ENCODE measurements at regions not wholly inside any gene's neighbourhood (a gene's known extent, or its start where the extent isn't known, plus 50 kb on each side); places are given as distances from the start of the nearest gene placed in this dataset.

DNA sequence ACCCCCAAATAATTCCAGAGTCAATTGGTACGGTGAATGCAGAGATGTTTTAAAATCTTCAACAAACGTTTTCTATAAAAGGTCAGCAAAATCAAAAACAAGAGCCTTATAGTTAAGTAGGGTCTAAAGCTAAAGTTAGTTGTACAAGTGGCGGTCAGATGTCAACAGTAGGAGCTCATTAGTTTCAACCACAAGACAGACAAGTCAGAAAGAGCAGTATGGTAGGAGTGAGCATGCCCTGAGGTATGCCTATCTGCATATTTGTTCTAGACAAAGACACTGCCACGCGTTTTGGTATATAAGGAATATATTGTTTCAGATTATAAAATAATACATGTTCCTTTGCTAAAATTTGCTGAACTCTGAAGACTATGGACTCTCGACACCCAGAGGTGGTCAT, 431.5 kb upstream of the KIF2B start:
- no peak for TF ChIP-seq EP300 (IDR thresholded peaks at IDR 0.05; ENCODE audit: borderline replicate concordance in 1 of 2, low read depth in 1 of 2, low read length in 1 of 2)
- no peak for TF ChIP-seq CHD2 (IDR thresholded peaks at IDR 0.05; ENCODE audit: low read length, partially characterized antibody)
- TF ChIP-seq CTCF (IDR thresholded peaks at IDR 0.05) = no peak
- no peak for TF ChIP-seq EZH2phosphoT487 (IDR thresholded peaks at IDR 0.05; ENCODE audit: borderline replicate concordance, low read depth)
- no peak for TF ChIP-seq TAF1 (IDR thresholded peaks at IDR 0.05; ENCODE audit: borderline replicate concordance, low read depth, low read length)
- TF ChIP-seq RFX5 (IDR thresholded peaks at IDR 0.05; ENCODE audit: low read length) = no peak
- no peak for TF ChIP-seq IRF3 (IDR thresholded peaks at IDR 0.05; ENCODE audit: low read depth, low read length)
- no peak for TF ChIP-seq ELF1 (IDR thresholded peaks at IDR 0.05)
- TF ChIP-seq POLR2AphosphoS5 (IDR thresholded peaks at IDR 0.05; ENCODE audit: low read depth, low read length) = no peak
- TF ChIP-seq REST (IDR thresholded peaks at IDR 0.05; ENCODE audit: low read depth, low read length) = no peak
